ENCODE measurements at regions not wholly inside any gene's neighbourhood (a gene's known extent, or its start where the extent isn't known, plus 50 kb on each side); places are given as distances from the start of the nearest gene placed in this dataset.

DNA sequence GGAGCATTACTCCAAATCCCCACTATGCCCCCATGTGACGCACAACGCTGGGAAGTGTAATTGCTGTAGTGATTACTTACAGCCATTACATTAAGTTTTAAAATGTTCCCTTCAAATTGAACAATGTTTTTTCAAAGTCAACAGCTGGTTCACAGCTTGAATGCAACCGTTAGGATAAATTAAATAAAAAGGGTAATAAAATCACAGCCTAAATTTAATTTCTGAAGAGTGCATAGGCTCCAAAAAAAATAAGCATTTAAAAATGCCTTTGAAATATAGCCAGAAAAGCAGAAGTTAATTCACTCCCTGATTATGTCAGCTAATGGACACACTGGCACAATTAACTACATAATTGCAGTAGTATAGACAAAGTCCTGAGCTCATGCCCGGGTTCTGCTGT lies 50.5 kb upstream of the KDM8 start:
- TF ChIP-seq, protein P1, sequence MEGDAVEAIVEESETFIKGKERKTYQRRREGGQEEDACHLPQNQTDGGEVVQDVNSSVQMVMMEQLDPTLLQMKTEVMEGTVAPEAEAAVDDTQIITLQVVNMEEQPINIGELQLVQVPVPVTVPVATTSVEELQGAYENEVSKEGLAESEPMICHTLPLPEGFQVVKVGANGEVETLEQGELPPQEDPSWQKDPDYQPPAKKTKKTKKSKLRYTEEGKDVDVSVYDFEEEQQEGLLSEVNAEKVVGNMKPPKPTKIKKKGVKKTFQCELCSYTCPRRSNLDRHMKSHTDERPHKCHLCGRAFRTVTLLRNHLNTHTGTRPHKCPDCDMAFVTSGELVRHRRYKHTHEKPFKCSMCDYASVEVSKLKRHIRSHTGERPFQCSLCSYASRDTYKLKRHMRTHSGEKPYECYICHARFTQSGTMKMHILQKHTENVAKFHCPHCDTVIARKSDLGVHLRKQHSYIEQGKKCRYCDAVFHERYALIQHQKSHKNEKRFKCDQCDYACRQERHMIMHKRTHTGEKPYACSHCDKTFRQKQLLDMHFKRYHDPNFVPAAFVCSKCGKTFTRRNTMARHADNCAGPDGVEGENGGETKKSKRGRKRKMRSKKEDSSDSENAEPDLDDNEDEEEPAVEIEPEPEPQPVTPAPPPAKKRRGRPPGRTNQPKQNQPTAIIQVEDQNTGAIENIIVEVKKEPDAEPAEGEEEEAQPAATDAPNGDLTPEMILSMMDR (conservative IDR thresholded peaks at IDR 0.05; ENCODE audit: control insufficient read depth, insufficient read depth, low read depth, low read length): no peak
- DNase-seq (ENCODE audit: low read depth): no peak

More for the DNA sequence above, 50.5 kb upstream of the KDM8 start:
- H3K4me3 ChIP-seq (ENCODE audit: control insufficient read depth, low read depth, low read length): no peak overlapping the region
